Suprapubic skin (tissue), 4 donors: ENCODE measurements at regions not wholly inside any gene's neighbourhood (a gene's known extent, or its start where the extent isn't known, plus 50 kb on each side); places are given as distances from the start of the nearest gene placed in this dataset.
"Not testable (repeated sequence)": the region's sequence is repeated elsewhere in the genome, so short reads cannot be mapped to it uniquely, and the experiment has no call there.

Experiments used
- DNase-seq, 2 donors: peaks; one replicate each; pipeline ENCODE4 v3.0.0-alpha.2; 2019; ENCODE audit warnings: low spot score in 2 of 2
- H3K27ac ChIP-seq: fragments of 200-600 bp; sonication (generic); one replicate; pipeline ENCODE4 v1.5.1; 2019
- H3K27me3 ChIP-seq: fragments of 200-600 bp; sonication (generic); one replicate; pipeline ENCODE4 v1.5.1; 2019
- H3K36me3 ChIP-seq: fragments of 200-600 bp; sonication (generic); one replicate; pipeline ENCODE4 v1.5.1; 2019
- H3K4me1 ChIP-seq: fragments of 200-600 bp; sonication (generic); one replicate; pipeline ENCODE4 v1.5.1; 2019
- H3K4me3 ChIP-seq: fragments of 200-600 bp; sonication (generic); one replicate; pipeline ENCODE4 v1.5.1; 2019; ENCODE audit warnings: mild to moderate bottlenecking
- H3K9me3 ChIP-seq: fragments of 200-600 bp; sonication (generic); one replicate; pipeline ENCODE4 v1.5.1; 2019
- EP300 ChIP-seq: sonication (generic); formaldehyde crosslinking; IDR thresholded peaks from one replicate; pipeline ENCODE4 v1.6.1; 2017; ENCODE audit warnings: antibody characterized with exemption
- POLR2A ChIP-seq, 2 donors: fragments of 450-650 bp; IDR thresholded peaks; one replicate each; pipeline ENCODE4 v1.6.1; 2017; ENCODE audit warnings: antibody characterized with exemption in 2 of 2, mild to moderate bottlenecking in 2 of 2, moderate library complexity in 2 of 2
- POLR2AphosphoS5 ChIP-seq, 3 donors: sonication (generic); formaldehyde crosslinking; IDR thresholded peaks; one replicate each; pipeline ENCODE4 v1.6.1; 2017; ENCODE audit warnings: antibody characterized with exemption in 3 of 3
- WGBS: methylation state at CpG from one replicate; pipeline ENCODE4 v1.1.5; 2018; 5-methylcytosine and 5-hydroxymethylcytosine counted together
- TF ChIP-seq, protein P1 (sequence below), 2 donors: fragments of 200-600 bp in 1 of 2; fragments of 450-650 bp in 1 of 2; sonication (generic) in 1 of 2; IDR thresholded peaks; one replicate each; pipeline ENCODE4 v1.5.1; 2016 to 2019; ENCODE audit warnings: antibody characterized with exemption in 2 of 2, mild to moderate bottlenecking in 1 of 2, moderate library complexity in 1 of 2

DNA sequence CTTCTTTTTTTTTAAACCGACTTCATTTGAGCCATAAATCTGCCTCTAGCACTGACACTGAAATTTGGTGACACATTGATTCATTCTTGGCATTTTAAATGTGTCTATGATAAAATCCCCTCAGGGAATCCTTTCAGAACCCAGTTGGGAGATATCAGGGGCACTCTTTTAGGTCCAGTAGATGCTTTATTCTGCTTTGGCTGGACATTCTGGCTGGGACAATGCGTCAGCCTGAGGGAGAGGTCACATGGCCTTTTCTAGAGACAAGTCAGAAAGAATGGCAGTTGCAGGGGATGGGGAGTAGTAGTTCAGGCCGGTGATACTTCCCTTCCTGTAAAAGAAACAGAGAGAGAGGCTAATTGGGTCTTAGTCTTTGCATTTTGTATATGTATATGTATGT is 63.1 kb downstream of the TRIM43 start:
- H3K4me3 ChIP-seq, H3K9me3 ChIP-seq, H3K27ac ChIP-seq, DNase-seq, H3K36me3 ChIP-seq, H3K27me3 ChIP-seq, H3K4me1 ChIP-seq: not testable (repeated sequence)
- no CpG with 5 or more reads among the region's 3 CpGs for WGBS

DNA sequence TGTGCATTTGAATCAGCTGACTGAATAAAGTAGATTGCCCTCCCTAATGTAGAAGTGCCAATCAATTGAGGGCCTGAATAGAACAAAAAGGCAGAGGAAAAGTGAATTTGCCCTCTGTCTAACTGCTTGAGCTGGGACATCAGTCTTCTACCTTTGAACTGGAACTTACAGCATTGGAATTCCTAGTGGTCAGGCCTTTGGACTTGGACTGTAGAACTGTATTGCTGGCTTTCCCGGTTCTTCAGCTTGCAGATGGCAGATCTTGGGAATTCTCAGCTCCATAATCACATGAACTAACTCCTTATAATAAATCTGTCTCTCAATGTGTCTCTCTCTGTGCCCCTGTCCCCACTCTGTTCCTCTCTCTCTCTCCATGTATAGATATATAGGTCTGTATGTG is 64.8 kb downstream of the TRIM43 start:
- not testable (repeated sequence) for DNase-seq, H3K36me3 ChIP-seq, H3K9me3 ChIP-seq, H3K4me3 ChIP-seq, H3K4me1 ChIP-seq, H3K27me3 ChIP-seq, H3K27ac ChIP-seq
- 89% methylated on average over 1 of the region's 1 CpG for WGBS

DNA sequence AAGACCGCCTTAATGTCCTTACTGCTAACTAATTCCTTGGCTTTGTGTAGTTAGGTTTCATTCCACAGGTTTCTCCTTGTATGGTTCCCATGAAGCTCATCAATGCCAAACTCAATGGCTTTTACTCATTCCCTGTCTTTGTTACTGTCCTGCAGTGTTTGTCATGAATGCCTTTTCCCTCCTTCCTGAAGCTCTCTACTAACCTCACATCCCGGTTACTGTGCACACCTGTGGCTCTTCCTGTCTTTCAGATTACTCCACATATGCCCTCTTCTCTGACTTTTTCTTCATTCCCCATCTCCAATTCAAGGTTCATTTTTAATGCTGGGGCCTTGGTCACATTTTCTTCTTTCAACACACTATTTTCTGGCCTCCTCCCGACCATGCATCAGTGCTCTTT is 66.1 kb downstream of the TRIM43 start:
- not testable (repeated sequence) for H3K27ac ChIP-seq, H3K36me3 ChIP-seq, H3K4me3 ChIP-seq, H3K4me1 ChIP-seq, H3K9me3 ChIP-seq, DNase-seq, H3K27me3 ChIP-seq
- 97% methylated on average over 3 of the region's 3 CpGs for WGBS

DNA sequence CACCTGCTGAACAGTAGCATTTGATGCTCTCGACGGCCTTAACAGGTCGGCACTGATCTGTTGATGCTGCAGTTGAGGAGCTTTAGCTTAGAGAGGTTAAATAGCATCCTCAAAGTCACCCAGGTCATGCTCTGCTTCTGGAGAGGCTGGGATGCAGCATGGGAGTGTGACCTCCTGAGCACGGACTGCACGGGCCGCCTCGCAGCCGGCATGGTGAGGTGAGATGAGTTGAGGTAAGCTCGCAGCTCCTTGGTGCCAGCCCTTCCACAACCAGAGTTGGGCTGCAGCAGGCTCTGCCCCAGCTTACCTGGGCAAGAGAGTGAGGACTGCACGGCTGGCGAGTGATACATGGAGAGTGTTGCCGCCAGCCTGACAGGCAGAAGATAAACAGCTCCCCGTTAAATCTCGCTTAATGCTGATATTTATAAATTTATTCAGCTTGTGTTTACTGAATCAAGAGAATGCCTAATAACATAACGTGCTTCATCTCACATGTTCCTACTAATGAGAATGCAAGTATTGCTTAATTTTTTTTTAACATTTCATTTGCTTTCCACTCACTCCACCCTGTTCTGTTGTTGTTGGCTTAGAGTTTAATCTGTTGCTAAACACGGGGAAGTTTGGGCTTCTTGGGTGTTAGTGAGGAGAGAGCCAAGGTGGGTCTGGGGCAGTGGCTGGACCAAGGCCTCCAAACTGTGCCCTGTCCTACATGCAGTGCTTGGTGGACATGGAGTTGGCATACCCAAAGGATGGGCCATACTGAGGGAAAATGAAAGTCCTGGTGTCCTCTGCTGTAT is 69.2 kb downstream of the TRIM43 start:
- H3K4me3 ChIP-seq, H3K27me3 ChIP-seq, DNase-seq, H3K4me1 ChIP-seq, H3K27ac ChIP-seq, H3K9me3 ChIP-seq, H3K36me3 ChIP-seq: not testable (repeated sequence)
- WGBS: 79% methylated on average over 13 of the region's 16 CpGs

DNA sequence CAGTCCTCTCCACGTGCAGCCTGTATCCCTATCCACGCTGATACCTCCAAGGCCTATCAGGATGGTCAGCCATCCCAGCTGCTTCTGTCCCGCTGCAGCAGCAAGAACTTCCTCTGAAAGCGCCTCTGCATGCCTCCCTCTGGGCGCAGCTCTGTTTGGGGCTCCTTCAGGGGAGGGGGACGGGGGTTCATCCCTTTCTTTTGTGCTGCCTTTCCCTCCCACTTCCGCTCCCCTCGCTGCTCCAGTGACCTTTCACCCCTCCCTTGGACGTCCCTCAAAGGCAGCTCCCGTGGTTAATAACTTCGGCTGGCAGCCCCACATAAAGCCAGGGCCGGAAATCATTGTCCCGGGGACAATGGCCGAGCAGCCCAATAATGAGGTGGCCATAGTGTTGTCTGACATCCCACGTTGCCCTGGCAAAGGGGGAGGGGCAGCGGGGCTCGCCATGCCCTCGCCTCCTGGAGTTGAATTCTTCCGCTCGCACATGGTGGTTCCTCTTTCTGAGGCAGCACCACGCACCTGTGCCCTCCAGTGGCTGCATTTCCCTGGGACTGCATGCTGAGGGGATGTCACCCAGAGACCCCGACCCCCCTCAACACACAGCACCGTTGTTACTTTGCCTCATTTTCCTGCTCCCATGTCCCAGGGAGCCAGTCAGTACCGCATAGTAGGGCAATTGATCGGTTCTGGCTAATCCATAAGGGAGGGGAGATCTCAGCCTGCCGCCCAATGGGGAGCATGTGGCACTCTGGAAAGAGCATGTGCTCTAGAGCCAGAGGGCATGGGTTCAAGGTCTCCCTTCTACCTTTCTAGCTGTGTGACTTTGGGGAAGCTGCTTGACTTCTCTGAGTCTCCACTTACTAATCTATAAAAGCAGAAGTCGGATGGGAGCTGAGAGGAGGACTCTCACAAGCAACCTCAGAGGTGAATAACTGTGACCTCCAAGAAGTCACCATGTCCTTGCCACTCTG is 72.0 kb downstream of the TRIM43 start:
- H3K4me1 ChIP-seq, H3K27me3 ChIP-seq, H3K27ac ChIP-seq, H3K4me3 ChIP-seq, H3K36me3 ChIP-seq, DNase-seq, H3K9me3 ChIP-seq: not testable (repeated sequence)
- WGBS: 61% methylated on average over 23 of the region's 27 CpGs

DNA sequence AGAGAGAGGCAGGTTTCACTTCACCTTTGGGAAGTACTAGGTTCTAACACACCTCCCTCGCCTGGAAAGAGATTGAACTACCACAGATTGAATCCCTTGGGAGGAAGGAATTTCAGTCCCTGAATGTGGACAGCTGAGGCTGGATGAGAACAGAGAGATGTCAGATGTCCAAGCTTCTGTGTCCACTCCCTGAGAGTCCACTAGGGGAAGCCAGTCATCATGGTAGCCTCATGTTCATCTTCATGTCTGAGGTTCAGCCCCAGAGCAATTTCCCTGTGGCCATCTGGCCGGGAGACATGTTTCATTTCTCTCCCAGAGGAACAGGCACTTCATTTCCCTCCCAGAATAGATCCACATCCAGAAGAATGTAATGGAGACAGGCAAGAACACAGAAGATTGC is 74.8 kb downstream of the TRIM43 start:
- H3K36me3 ChIP-seq, H3K4me3 ChIP-seq, H3K27me3 ChIP-seq, DNase-seq, H3K9me3 ChIP-seq, H3K27ac ChIP-seq: not testable (repeated sequence)
- WGBS: 80% methylated on average over 2 of the region's 2 CpGs
- H3K4me1 ChIP-seq: peaks cover 24% of the 10 kb centered on the region

DNA sequence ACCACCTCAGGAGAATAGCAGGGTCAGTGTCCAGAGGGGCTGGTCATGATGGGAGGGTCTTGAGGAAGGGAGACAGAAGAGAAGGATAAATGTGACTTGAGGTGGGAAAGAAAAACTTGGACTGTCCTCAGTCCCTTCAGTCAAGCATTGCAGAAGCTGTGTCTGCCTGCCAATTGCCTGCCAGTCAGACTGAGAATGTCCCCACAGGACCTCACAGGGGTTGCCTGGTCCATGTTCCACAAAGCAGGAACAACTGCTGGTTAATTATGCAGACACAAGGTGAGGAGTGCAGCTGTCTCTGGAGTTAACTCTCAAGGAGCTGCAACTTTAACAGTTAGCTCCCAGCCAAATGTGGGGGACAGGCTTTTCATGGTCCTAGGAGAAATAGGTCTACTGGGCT is 75.7 kb downstream of the TRIM43 start:
- H3K9me3 ChIP-seq: no peaks in the 10 kb centered on the region

DNA sequence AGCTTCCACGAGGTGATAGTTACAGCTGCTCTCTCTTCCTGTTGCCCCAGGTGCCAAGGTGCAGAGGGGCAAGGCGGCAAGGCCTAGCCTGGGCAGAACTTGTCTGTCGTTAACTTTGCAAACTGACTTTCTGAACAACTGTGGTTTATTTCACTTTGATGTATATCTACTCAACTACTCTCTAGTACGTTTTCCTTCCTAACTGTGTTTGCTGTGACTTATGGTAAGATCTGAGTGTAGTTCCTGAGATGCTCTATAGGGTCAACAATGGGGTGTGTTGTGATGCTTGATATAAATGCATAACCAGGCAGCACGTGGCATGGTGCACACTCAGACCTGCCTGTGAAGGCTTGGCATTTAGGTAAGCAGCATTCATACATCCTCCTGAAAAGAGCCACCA is 77.1 kb downstream of the TRIM43 start:
- not testable (repeated sequence) for H3K27ac ChIP-seq, H3K27me3 ChIP-seq, H3K4me3 ChIP-seq, H3K36me3 ChIP-seq, DNase-seq, H3K9me3 ChIP-seq
- peaks cover 36% of the 10 kb centered on the region for H3K4me1 ChIP-seq
- WGBS: 65% methylated on average over 5 of the region's 5 CpGs

More for the DNA sequence above, 75.7 kb downstream of the TRIM43 start:
- DNase-seq: no peak
- no peak overlapping the region for H3K27ac ChIP-seq
- H3K27me3 ChIP-seq: no peaks in the 10 kb centered on the region
- no peak overlapping the region for H3K4me3 ChIP-seq
- TF ChIP-seq POLR2A (IDR thresholded peaks at IDR 0.05) (no peak), EP300 (no peak), POLR2AphosphoS5 (IDR thresholded peaks at IDR 0.05) (no peak)
- TF ChIP-seq, protein P1, sequence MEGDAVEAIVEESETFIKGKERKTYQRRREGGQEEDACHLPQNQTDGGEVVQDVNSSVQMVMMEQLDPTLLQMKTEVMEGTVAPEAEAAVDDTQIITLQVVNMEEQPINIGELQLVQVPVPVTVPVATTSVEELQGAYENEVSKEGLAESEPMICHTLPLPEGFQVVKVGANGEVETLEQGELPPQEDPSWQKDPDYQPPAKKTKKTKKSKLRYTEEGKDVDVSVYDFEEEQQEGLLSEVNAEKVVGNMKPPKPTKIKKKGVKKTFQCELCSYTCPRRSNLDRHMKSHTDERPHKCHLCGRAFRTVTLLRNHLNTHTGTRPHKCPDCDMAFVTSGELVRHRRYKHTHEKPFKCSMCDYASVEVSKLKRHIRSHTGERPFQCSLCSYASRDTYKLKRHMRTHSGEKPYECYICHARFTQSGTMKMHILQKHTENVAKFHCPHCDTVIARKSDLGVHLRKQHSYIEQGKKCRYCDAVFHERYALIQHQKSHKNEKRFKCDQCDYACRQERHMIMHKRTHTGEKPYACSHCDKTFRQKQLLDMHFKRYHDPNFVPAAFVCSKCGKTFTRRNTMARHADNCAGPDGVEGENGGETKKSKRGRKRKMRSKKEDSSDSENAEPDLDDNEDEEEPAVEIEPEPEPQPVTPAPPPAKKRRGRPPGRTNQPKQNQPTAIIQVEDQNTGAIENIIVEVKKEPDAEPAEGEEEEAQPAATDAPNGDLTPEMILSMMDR (IDR thresholded peaks at IDR 0.05): no peak
- H3K4me1 ChIP-seq: peaks cover 32% of the 10 kb centered on the region
- no peaks in the 10 kb centered on the region for H3K36me3 ChIP-seq
